DND-41 (cell line): ENCODE measurements at regions not wholly inside any gene's neighbourhood (a gene's known extent, or its start where the extent isn't known, plus 50 kb on each side); places are given as distances from the start of the nearest gene placed in this dataset.

Experiments
- EZH2 ChIP-seq: IDR thresholded peaks from 3 replicates; pipeline ENCODE4 v1.6.1; 2012; ENCODE audit warnings: borderline replicate concordance, low read depth, mild to moderate bottlenecking, moderate library complexity, low read length, inconsistent platforms; ENCODE audit not compliant: severe bottlenecking
- TF ChIP-seq, protein P1 (sequence below): IDR thresholded peaks from 2 replicates; pipeline ENCODE4 v1.5.1; 2012; ENCODE audit warnings: borderline replicate concordance, low read length, moderate library complexity, mild to moderate bottlenecking; ENCODE audit not compliant: poor library complexity, severe bottlenecking; ENCODE audit errors: extremely low read depth

DNA sequence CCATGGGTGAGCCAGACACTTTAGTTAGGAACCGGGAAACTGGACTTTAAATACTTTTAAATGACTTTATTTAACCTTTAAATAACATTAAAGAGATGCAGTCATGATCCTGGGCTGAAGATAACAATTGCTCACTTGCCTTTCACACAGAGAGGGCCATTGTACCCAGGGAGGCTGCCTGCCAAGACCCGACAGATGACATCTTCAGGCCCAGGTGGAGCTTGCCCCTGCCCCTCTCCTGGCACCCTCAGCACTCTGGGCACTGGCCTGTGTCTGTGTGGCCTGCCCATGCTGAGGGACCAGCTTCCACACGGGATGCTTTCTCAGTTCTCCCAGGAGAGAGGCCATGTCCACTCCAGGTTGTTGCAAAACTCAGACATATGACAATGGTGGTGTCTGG lies 216.4 kb upstream of the MYT1L start:
- TF ChIP-seq, protein P1, sequence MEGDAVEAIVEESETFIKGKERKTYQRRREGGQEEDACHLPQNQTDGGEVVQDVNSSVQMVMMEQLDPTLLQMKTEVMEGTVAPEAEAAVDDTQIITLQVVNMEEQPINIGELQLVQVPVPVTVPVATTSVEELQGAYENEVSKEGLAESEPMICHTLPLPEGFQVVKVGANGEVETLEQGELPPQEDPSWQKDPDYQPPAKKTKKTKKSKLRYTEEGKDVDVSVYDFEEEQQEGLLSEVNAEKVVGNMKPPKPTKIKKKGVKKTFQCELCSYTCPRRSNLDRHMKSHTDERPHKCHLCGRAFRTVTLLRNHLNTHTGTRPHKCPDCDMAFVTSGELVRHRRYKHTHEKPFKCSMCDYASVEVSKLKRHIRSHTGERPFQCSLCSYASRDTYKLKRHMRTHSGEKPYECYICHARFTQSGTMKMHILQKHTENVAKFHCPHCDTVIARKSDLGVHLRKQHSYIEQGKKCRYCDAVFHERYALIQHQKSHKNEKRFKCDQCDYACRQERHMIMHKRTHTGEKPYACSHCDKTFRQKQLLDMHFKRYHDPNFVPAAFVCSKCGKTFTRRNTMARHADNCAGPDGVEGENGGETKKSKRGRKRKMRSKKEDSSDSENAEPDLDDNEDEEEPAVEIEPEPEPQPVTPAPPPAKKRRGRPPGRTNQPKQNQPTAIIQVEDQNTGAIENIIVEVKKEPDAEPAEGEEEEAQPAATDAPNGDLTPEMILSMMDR: no peak
- no peak for TF ChIP-seq EZH2
